Raji (cell line): ENCODE measurements at regions not wholly inside any gene's neighbourhood (a gene's known extent, or its start where the extent isn't known, plus 50 kb on each side); places are given as distances from the start of the nearest gene placed in this dataset.

Experiments used
- POLR2A ChIP-seq: IDR thresholded peaks from 2 replicates; pipeline ENCODE4 v1.6.1; 2011; ENCODE audit warnings: low read depth, low read length, control low read depth; ENCODE audit not compliant: insufficient read depth

GRCh38 chr22:49499433-49500075 is 328.1 kb downstream of the BRD1 start:
- TF ChIP-seq POLR2A: no peak

- no peak for TF ChIP-seq POLR2A
These were observed 330.4 kb downstream of the BRD1 start for GRCh38 chr22:49497266-49497665.

- TF ChIP-seq POLR2A: no peak
These were observed 333.1 kb downstream of the BRD1 start for GRCh38 chr22:49494555-49494954.

DNA sequence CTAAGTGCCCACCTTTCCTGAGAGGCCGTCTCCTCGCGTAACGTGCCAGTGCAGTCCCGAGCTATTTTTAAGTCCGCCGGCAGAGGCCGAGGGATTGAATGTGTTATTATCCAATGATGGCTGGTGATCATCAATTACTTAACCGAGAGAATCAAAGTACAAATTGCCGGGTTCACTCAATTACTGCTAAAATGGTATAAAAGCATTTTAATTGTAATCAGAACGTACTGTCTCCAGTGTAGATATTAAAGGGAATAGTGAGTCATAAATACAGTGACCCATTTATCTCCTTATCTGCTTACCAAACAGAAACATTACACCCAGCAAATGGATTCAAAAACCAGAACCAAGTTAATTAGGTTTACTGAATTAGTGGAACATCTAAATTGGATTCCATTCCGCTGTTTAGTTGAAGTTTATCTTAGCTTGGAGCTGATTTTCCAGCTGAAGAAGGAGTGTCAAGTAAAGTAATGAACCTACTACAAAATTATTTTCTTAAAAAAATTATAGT is 334.9 kb downstream of the BRD1 start:
- TF ChIP-seq POLR2A: no peak

GRCh38 chr22:49492308-49492707 is 335.4 kb downstream of the BRD1 start:
- no peak for TF ChIP-seq POLR2A

DNA sequence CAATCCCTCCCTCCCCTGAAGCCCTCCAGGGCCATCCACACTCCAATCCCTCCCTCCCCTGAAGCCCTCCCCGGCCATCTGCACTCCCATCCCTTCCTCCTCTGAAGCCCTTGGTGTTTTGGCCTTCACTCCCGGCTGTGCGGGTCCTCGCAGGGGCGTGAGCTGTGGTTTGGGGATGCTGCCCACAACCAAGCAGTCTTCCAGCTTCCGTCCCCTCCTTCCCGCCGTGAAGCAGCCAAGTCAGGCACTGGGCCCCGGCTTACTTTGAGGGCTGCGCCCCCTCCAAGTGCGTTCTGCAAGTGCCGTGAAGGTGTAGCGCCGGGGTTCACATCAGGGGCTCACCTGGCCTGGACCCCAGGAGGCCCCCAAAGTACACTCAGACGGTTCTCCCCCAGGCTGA is 335.9 kb downstream of the BRD1 start:
- TF ChIP-seq POLR2A: no peak

DNA sequence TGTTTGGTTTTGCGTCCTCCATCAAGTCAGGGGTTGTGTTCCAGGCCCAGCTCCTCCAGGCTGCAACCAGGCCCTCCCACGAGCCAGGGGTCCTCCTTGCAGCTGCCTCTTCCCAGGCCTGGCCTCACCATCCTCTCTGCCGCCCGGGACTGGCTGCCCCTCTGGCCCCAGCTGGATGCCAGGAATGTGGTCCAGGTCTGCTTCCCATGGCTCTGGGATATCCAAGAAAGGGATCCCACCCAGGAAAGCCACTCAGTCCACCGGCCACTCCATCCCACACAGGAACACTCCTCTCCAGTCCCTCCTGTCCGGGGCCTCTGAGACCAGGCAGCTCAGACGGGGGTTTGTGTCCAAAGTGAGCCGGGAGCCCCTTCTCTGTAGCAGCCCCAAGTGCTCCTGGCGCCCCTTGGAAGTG is 336.4 kb downstream of the BRD1 start:
- no peak for TF ChIP-seq POLR2A

DNA sequence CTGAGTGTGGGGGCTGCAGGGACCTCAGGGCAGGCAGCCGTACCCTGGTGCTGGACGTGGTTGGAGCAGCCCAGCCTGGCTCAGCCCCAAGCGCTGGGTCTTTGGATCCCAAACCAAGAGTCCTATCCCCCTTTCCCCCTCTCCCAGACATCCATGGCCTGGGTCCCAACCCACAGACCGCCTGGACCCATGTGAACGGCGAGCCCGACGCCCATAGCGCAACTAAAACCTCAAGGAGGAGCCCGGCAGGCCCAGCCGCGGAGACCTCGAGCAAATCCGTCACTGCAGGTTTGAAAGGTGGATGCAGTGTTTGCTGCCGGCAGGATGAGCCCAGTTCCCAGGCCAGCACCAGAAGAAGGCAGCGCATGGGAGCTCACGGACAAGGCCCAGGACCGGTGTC is 337.0 kb downstream of the BRD1 start:
- no peak for TF ChIP-seq POLR2A

DNA sequence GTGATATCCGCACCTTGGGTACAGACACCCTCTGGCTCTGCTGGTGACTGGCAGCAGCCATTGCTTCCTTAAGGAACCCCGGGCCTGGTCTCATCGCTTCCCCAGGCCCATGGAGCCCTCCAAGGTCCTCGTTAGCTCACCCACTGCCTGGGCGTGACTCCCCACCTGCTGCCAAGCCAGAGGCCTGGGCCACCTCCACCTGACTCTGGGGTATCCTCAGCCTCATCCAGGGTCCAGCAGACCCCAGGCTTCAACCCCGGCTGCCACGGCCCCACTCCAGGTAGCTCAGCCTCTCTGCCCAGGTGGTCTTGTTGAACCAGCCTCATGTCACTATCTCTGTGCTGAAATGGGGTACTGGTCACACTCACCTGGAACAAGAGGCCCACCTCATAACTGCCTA is 337.9 kb downstream of the BRD1 start:
- no peak for TF ChIP-seq POLR2A

DNA sequence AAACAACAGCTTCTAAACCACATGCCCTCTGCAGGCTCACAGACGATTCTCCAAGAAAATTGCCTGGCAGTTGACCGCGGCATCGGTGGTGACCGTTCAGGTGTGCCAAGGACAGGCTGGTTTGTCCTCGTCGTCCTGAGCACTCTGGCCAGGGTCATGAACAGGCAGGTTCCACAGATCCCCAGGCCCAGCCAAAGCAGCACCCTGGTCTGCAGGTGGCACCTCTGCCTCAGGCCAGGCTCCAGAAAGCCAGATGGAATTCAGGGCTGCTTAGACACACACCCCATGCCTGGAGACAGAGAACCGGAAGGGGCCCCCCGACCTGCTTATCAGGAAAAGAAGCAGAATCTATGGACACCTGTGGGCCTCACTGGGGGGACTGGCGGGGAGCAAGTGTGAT is 338.7 kb downstream of the BRD1 start:
- TF ChIP-seq POLR2A: no peak

GRCh38 chr22:49487950-49488349 is 339.7 kb downstream of the BRD1 start:
- TF ChIP-seq POLR2A: no peak

DNA sequence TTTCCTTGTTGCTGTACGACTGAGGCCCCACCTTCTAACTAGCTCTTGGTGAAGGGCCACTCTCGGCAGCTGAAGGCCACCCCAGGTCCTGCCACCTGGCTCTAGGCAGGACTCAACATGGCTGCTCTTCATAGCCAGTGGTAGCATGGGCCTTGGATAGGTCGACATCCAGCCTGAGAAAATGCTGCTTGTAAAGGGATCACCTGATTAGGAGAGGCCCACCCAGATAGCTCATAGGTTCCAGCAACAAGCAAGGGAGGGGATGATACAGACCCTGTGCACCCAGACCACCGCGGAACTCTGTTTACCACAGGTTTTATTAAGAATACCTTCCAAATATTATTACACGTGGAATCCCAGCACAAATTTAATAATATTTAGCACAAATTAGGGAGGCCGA is 341.4 kb downstream of the BRD1 start:
- TF ChIP-seq POLR2A: no peak

DNA sequence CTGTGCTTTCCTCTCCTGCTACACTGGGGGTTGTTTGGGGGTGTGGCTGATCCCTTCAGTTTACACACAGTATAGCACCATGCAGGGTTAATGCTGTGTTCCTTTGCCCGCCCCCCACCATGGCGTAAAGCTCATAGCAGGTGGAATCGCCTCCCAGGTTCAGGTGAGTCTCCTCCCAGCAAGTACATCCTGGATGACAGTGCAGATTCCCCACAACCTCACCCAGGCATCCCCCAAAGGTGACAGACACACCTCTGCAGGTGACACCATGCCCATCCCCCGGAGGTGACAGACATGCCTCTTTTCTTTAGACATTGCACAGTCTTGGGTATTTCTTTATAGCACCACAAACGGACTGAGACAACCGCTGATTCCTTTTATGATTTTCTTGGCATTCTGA is 343.7 kb downstream of the BRD1 start:
- TF ChIP-seq POLR2A: no peak

DNA sequence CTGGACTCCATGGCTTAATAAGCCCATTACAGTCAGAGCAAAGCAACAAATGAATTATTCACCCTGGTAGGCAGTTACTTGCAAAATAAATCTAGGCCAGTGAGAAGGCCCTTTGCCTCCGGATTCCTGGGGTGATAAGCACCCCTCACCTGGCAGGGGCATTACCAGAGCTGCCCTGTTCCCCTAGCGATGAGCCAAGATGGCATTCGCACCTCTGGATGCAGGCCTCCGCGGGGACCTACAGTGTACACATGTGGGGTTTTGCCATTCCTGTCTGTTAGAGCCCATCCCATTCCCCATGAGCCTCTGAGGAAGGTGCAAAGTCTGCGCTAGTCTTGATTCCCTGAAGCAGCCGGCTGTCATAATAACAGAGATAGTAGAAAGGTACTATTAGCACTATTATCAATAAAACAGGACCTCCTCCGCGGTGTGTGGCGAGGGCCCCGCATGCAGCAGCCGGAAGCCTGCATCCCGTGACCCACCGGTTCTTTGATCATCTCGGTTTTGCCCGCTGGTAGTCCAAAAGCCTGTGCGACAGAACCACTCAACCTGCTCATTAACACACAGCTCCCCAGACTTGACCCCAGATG is 344.3 kb downstream of the BRD1 start:
- no peak for TF ChIP-seq POLR2A

DNA sequence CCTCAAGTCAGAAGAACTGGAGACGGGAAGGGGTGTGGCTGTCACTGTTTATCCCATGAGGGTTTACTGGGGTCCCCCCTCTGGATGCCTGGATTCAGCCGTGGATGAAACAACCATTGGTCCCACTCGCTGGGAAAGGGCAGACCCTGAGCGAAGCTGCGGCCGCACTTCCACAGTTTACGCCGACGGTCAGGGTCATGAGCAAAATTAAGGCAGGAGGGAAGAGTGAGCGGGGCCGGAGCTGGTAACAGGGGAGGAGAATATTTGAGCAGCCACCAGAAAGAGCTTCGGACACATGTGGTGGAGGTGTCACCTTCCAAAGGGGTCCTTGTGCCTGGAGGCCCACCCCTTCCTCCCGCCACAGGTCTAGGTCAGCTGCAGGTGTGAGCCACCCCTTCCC is 344.9 kb downstream of the BRD1 start:
- TF ChIP-seq POLR2A: no peak

GRCh38 chr22:49481659-49482399 is 345.8 kb downstream of the BRD1 start:
- no peak for TF ChIP-seq POLR2A
